22Rv1 (cell line): ENCODE measurements at regions not wholly inside any gene's neighbourhood (a gene's known extent, or its start where the extent isn't known, plus 50 kb on each side); places are given as distances from the start of the nearest gene placed in this dataset.

Experiments used
- H3K27ac ChIP-seq: fragments of 450-650 bp; 2 replicates; pipeline ENCODE4 v1.5.1; 2017
- CTCF ChIP-seq: fragments of 450-650 bp; IDR thresholded peaks from 2 replicates; pipeline ENCODE4 v1.5.1; 2017; ENCODE audit warnings: mild to moderate bottlenecking
- ZFX ChIP-seq: fragments of 450-650 bp; IDR thresholded peaks from 2 replicates; pipeline ENCODE4 v1.6.1; 2017; ENCODE audit warnings: antibody characterized with exemption, borderline replicate concordance

- TF ChIP-seq ZFX (no peak), CTCF (no peak)
- H3K27ac ChIP-seq, result no peak overlapping the region
These were observed 113.8 kb upstream of the SLC1A4 start for GRCh38 chr2:64875368-64875767.

GRCh38 chr2:64876137-64876647 is 113.0 kb upstream of the SLC1A4 start:
- H3K27ac ChIP-seq, result no peak overlapping the region
- TF ChIP-seq ZFX (no peak), CTCF (no peak)

- no peak for TF ChIP-seq ZFX
- TF ChIP-seq CTCF, result no peak
- H3K27ac ChIP-seq, result no peak overlapping the region
These were observed 109.5 kb upstream of the SLC1A4 start for GRCh38 chr2:64879745-64880144.

GRCh38 chr2:64880193-64880951 is 108.8 kb upstream of the SLC1A4 start:
- no peak overlapping the region for H3K27ac ChIP-seq
- TF ChIP-seq CTCF, result no peak
- no peak for TF ChIP-seq ZFX

- TF ChIP-seq CTCF, result no peak
- no peak for TF ChIP-seq ZFX
- H3K27ac ChIP-seq, result no peak overlapping the region
These were observed 108.1 kb upstream of the SLC1A4 start for GRCh38 chr2:64881037-64881492.

- no peak for TF ChIP-seq CTCF
- no peak for TF ChIP-seq ZFX
These were observed 101.6 kb upstream of the SLC1A4 start for GRCh38 chr2:64887565-64887964.

GRCh38 chr2:64888591-64889309 is 100.4 kb upstream of the SLC1A4 start:
- no peak overlapping the region for H3K27ac ChIP-seq
- TF ChIP-seq CTCF (no peak), ZFX (no peak)

More at GRCh38 chr2:64887565-64887964, 101.6 kb upstream of the SLC1A4 start:
- no peak overlapping the region for H3K27ac ChIP-seq
